ENCODE measurements at regions not wholly inside any gene's neighbourhood (a gene's known extent, or its start where the extent isn't known, plus 50 kb on each side); places are given as distances from the start of the nearest gene placed in this dataset.
A peak's percentile ranks its signal among the peaks of the same experiment; 100 is the strongest.

DNA sequence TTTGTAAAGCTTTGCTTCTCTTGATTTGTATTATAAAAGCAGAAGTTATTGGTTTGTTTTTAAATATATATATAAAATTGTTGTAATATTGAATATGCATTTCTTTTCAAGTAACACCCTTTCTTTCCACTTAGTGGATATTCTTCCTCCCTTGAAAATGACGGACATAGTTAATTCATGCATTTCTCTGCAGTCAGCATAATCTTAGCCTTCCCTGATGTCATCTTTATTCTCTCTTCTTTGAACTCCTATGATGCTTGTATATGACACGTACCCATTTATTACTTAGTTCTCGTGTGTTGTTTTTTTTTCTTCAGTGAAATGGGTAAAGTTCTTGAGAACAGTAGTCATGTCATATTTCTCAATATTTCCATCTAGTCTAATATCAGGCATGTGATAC is 191.2 kb downstream of the MDFIC start:
- DNase-seq = no peak

- DNase-seq = no peak
These were observed 188.6 kb downstream of the MDFIC start for GRCh38 chr7:115110523-115110922.

GRCh38 chr7:115106316-115106715 is 184.4 kb downstream of the MDFIC start:
- DNase-seq = no peak

DNA sequence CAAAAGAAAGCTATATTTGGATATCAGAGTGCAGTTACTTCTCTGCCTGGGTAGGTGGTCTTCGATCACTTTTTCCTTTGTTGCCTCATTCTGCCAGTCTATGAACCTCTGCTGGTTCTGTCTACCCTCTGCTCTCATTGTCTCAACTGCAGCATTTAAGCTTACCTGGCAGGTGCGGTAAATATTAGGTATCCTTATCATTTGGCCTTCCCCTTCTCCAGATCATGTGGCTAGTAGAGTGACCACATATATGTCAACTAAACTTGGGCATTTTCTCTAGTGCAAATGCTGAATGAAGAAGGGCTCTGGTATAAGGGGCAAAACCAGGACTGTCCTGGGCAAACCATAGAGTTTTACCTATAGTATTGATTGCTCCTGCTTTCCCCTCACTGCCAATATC is 180.8 kb downstream of the MDFIC start:
- DNase-seq = no peak

GRCh38 chr7:115101199-115101598 is 179.3 kb downstream of the MDFIC start:
- no peak for DNase-seq

GRCh38 chr7:115099906-115100305 is 178.0 kb downstream of the MDFIC start:
- no peak for DNase-seq

DNA sequence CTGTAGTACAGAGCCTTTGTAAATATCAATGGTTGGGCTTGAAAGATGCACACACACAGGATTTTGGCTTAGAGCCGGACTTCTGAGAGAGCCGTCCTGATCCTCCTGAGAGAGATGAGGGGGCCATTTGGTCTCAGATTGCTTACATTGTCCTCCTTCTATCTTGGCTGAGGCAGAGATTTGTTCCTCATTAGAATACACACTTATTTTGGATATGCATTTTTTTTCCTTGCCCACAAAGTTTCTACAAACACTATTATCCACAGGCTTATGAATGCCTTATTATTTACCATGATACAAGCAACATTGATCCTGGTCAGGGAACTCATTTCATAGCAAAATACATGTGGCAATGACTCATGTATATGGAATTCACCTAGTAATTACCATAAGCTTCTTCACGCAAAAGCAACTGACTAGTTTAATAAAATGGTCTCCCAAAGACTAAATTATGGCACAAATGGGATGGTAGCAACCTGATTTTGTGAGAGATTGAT is 175.3 kb downstream of the MDFIC start:
- DNase-seq = peak; percentile 25

DNA sequence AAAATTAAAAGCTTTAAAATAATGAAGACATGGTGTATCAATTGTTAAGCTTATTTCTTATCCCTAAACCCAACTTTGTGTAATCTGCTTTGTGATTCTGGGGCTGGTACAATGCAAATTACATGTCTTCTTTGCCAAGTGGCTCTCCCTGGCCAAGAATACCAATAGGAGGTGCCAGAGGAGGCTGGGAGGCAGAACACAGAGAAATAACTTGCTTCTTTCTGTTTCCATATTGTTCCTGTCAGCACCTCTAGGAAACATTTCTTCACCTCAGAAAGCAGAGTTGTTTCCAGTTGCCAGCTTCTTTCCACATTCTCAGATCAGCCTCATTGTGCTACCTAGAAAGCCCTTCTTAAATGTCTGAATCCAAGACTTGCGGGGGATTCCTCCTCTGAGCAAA is 174.4 kb downstream of the MDFIC start:
- no peak for DNase-seq

- DNase-seq = no peak
These were observed 172.3 kb downstream of the MDFIC start for GRCh38 chr7:115094163-115094562.

- no peak for DNase-seq
These were observed 167.0 kb downstream of the MDFIC start for GRCh38 chr7:115088893-115089292.

DNA sequence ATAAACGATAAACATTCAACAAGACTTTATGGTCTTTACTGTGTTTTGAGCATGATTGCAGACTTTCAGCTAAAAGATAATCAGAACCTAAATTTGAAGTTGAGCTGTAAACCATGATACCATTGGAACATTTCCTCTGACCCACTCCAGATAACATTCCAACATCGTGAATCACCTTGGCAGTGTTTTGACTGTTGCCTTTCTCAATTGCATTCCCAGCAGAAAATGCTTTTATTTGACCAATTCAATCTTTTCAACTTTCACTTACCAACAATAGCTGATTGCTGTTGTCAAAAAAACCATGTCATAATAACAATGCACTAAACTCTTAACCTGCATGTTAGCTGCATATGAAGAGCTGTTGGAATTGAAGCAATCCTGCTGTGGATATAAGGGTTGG is 165.5 kb downstream of the MDFIC start:
- DNase-seq = no peak

DNA sequence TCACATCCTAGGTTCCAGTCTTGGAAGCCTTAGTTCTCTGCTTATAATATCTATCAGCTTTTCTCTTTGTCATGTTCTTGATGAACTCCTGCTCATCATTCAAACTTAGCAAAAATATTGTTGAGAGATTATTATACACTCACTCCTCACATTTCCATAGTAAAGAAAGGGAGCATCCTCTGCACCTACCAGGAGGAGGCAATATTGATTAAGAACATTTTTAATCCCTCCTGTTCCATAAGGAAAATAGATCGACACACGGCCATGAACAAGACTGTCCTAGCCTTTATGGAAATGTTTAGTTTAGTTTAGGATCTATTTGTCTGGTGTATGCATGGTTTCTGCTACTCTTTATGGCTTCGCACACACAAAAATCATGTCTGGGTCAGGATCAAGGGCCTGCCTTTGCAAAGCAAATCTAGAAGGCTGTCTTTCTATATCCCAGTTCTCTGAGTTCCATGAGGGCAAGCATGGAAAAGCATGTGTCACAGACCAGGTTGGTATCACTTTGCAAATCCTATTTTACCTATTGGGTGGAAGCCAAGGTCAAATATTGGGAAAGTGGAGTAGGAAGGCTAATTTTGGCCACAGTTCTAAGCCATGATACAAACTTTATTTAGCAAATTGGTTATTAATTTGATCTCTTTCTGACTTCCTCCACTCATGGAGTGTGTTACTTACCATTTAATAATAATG is 164.4 kb downstream of the MDFIC start:
- no peak for DNase-seq

GRCh38 chr7:115085421-115085820 is 163.5 kb downstream of the MDFIC start:
- DNase-seq = no peak

DNA sequence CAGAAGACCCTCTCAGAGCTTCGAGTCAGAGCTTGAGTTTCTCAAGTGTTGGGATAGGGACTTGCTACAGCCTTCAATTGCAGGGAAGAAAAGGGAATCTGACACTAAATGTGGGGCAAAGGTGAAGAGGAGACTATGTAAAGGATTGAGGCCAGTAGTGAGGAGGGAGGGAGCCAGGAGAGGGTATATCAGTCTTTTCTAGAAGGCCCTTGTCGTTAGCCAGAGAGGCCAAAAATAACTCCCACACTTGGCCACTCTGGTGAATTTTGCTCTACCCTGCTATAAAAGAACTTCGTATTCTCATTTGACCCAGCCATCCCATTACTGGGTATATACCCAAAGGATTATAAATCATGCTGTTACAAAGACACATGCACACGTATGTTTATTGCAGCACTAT is 162.0 kb downstream of the MDFIC start:
- no peak for DNase-seq

DNA sequence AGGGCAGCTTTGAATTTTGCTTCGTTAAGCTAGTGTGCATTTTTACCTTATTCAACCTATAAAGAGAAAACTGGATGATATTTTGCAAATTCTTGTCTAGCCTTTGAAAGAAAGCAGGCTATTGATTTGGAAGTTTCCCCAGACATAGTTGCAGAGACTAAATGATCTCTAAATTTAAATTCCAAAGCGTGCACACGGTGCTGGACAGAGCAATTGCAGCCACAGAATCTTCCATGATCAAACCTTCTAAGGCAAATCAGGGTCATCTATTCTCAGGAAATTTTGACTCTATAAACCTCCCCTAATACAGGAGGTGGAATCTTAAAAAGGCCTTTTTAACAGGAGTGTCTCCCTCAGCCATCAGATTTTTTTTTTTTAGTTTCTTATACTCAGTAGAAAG is 159.9 kb downstream of the MDFIC start:
- DNase-seq = no peak

DNA sequence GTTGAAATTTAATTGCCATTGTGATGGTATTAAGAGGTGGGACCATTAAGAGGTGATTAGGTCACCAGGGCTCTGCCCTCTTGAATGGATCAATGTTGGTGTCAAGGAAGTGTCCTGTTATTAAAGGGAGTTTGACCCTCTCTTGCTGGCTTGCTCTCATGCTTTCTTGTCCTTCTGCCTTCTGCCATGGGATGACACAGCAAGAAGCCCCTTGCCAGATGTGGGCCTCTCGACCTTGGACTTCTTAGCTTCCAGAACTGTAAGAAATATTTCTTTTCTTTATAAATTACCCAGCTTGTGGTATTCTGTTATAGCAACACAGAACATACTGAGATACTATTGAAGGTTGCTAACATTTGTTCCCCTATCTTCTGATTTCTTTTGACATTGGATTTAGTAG is 157.0 kb downstream of the MDFIC start:
- DNase-seq = no peak

- DNase-seq = no peak
These were observed 156.5 kb downstream of the MDFIC start for GRCh38 chr7:115078386-115078785.

DNA sequence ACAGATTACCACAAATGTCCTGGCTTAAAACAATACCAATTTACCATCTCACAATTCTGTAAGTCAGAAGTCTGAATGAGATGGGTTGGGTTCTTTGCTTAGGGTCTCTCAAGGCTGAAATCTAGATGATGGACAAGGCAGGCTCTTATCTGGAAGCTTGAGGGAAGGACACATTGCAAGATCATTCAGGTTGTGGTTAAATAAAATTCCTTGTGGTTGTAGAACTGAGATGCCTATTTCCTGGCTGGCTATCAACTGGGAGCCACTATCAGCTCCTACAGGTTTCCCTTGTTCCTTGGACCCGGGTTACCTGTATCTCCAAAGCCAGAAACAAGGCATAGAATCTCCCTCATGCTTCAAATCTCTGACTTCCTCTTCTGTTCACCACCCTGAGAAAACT is 148.4 kb downstream of the MDFIC start:
- DNase-seq = no peak
